HCT116 (cell line): ENCODE measurements at regions not wholly inside any gene's neighbourhood (a gene's known extent, or its start where the extent isn't known, plus 50 kb on each side); places are given as distances from the start of the nearest gene placed in this dataset.

Experiments used
- CTCF ChIP-seq, 3 experiments: fragments of 200-600 bp in 1 of 3; sonication (generic) in 1 of 3; IDR thresholded peaks in 2 of 3; conservative IDR thresholded peaks in 1 of 3; 2 replicates each; pipeline ENCODE4 v1.5.1; 2012 to 2017; ENCODE audit warnings: low read depth in 2 of 3, low read length in 2 of 3, antibody characterized with exemption in 1 of 3, borderline replicate concordance in 1 of 3, control low read depth in 1 of 3, mild to moderate bottlenecking in 1 of 3, mixed read lengths in 1 of 3, mixed run types in 1 of 3, moderate library complexity in 1 of 3; ENCODE audit not compliant: insufficient read depth in 1 of 3
- POLR2AphosphoS5 ChIP-seq: IDR thresholded peaks from 2 replicates; pipeline ENCODE4 v1.6.1; 2011; ENCODE audit warnings: mild to moderate bottlenecking, low read depth, low read length, moderate library complexity
- REST ChIP-seq: IDR thresholded peaks from 2 replicates; pipeline ENCODE4 v1.6.1; 2012; ENCODE audit warnings: low read depth

- TF ChIP-seq CTCF (IDR thresholded peaks at IDR 0.05 in 2 of 3, conservative IDR thresholded peaks at IDR 0.05 in 1 of 3; ENCODE audit: borderline replicate concordance in 1 of 3, insufficient read depth in 1 of 3, low read depth in 2 of 3, low read length in 2 of 3) = no peak
- TF ChIP-seq POLR2AphosphoS5 = no peak
- TF ChIP-seq REST = no peak
Measured at GRCh38 chr14:105968291-105968690, 441.9 kb downstream of the TMEM121 start.
